Liver (tissue), 8 donors: ENCODE measurements at regions not wholly inside any gene's neighbourhood (a gene's known extent, or its start where the extent isn't known, plus 50 kb on each side); places are given as distances from the start of the nearest gene placed in this dataset.

Source experiments
- DNase-seq: peaks from one replicate; pipeline ENCODE4 v3.0.0-alpha.2; 2017; ENCODE audit warnings: low spot score
- H3K27ac ChIP-seq, 2 donors: one replicate each; pipeline ENCODE4 v1.7.0; 2013; ENCODE audit warnings: inconsistent platforms in 2 of 2, low read length in 2 of 2, control low read depth in 1 of 2, low read depth in 1 of 2, mild to moderate bottlenecking in 1 of 2
- H3K27me3 ChIP-seq, 4 donors: one replicate each; pipeline versions ENCODE4 v1.6.1 to v1.7.0; 2013; ENCODE audit warnings: low read length in 3 of 4, inconsistent platforms in 1 of 4, mild to moderate bottlenecking in 1 of 4, moderate library complexity in 1 of 4; ENCODE audit not compliant: control insufficient read depth in 4 of 4, insufficient read depth in 4 of 4
- H3K36me3 ChIP-seq, 4 donors: one replicate each; pipeline versions ENCODE4 v1.6.1 to v1.7.0; 2013; ENCODE audit warnings: low read length in 3 of 4, mild to moderate bottlenecking in 3 of 4, low read depth in 1 of 4, moderate library complexity in 1 of 4; ENCODE audit not compliant: control insufficient read depth in 4 of 4, insufficient read depth in 3 of 4
- H3K4me1 ChIP-seq, 4 donors: one replicate each; pipeline versions ENCODE4 v1.6.1 to v1.7.0; 2013; ENCODE audit warnings: low read length in 3 of 4, mild to moderate bottlenecking in 3 of 4, moderate library complexity in 1 of 4; ENCODE audit not compliant: control insufficient read depth in 4 of 4, insufficient read depth in 4 of 4
- H3K4me3 ChIP-seq, 3 donors: one replicate each; pipeline versions ENCODE4 v1.6.1 to v1.7.0; 2013; ENCODE audit warnings: low read length in 3 of 3, control low read depth in 1 of 3, low read depth in 1 of 3, mild to moderate bottlenecking in 1 of 3
- H3K9ac ChIP-seq, 2 donors: one replicate each; pipeline ENCODE4 v1.7.0; 2013; ENCODE audit warnings: low read length in 2 of 2, mild to moderate bottlenecking in 2 of 2, moderate library complexity in 2 of 2, control low read depth in 1 of 2, low read depth in 1 of 2
- H3K9me3 ChIP-seq, 4 donors: one replicate each; pipeline versions ENCODE4 v1.6.1 to v1.7.0; 2013; ENCODE audit warnings: low read length in 3 of 4; ENCODE audit not compliant: control insufficient read depth in 4 of 4
- EGR1 ChIP-seq, 2 donors: IDR thresholded peaks; 2 replicates each; pipeline ENCODE4 v1.6.1; 2016 to 2018; ENCODE audit warnings: antibody characterized with exemption in 2 of 2, low read depth in 2 of 2
- FOXA1 ChIP-seq: IDR thresholded peaks from 2 replicates; pipeline ENCODE4 v1.6.1; 2016; ENCODE audit warnings: antibody characterized with exemption
- FOXA2 ChIP-seq: IDR thresholded peaks from 2 replicates; pipeline ENCODE4 v1.6.1; 2016; ENCODE audit warnings: antibody characterized with exemption
- JUND ChIP-seq, 2 donors: IDR thresholded peaks; 2 replicates each; pipeline ENCODE4 v1.6.1; 2016; ENCODE audit warnings: antibody characterized with exemption in 2 of 2
- NR2F2 ChIP-seq: IDR thresholded peaks from 2 replicates; pipeline ENCODE4 v1.6.1; 2016; ENCODE audit warnings: antibody characterized with exemption
- RAD21 ChIP-seq, 2 donors: IDR thresholded peaks; 2 replicates each; pipeline ENCODE4 v1.6.1; 2016; ENCODE audit warnings: antibody characterized with exemption in 2 of 2, mild to moderate bottlenecking in 2 of 2
- RXRA ChIP-seq, 2 donors: IDR thresholded peaks; 2 replicates each; pipeline ENCODE4 v1.6.1; 2017 to 2018; ENCODE audit warnings: antibody characterized with exemption in 2 of 2, mild to moderate bottlenecking in 1 of 2
- SP1 ChIP-seq: IDR thresholded peaks from 2 replicates; pipeline ENCODE4 v1.6.1; 2018; ENCODE audit warnings: antibody characterized with exemption, mild to moderate bottlenecking
- TAF1 ChIP-seq: conservative IDR thresholded peaks from 2 replicates; pipeline ENCODE4 v1.6.1; 2016; ENCODE audit warnings: antibody characterized with exemption, mild to moderate bottlenecking
- WGBS: extraction: QIAGEN DNeasy Blood & Tissue Kit; methylation state at CpG from one replicate; pipeline ENCODE4 v1.1.7; 2013; 5-methylcytosine and 5-hydroxymethylcytosine counted together
- TF ChIP-seq, protein P1 (sequence below): IDR thresholded peaks from 2 replicates; pipeline ENCODE4 v1.6.1; 2016; ENCODE audit warnings: antibody characterized with exemption, mild to moderate bottlenecking
- TF ChIP-seq, protein P2 (sequence below): IDR thresholded peaks from 2 replicates; pipeline ENCODE4 v1.6.1; 2016; ENCODE audit warnings: antibody characterized with exemption
- TF ChIP-seq, protein P3 (sequence below): fragments of 150-350 bp; IDR thresholded peaks from 2 replicates; pipeline ENCODE4 v1.5.1; 2017; ENCODE audit warnings: improper control_type of control experiment, low read depth, low read length; ENCODE audit not compliant: missing input control
- TF ChIP-seq, protein P4 (sequence below): IDR thresholded peaks from 2 replicates; pipeline ENCODE4 v1.6.1; 2016; ENCODE audit warnings: antibody characterized with exemption
- TF ChIP-seq, protein P5 (sequence below): IDR thresholded peaks from 2 replicates; pipeline ENCODE4 v1.6.1; 2016; ENCODE audit warnings: antibody characterized with exemption
- donor health status: healthy.
- donor health status: healthy.
- donor health status: healthy.
- donor health status: healthy.
- donor health status: healthy.

DNA sequence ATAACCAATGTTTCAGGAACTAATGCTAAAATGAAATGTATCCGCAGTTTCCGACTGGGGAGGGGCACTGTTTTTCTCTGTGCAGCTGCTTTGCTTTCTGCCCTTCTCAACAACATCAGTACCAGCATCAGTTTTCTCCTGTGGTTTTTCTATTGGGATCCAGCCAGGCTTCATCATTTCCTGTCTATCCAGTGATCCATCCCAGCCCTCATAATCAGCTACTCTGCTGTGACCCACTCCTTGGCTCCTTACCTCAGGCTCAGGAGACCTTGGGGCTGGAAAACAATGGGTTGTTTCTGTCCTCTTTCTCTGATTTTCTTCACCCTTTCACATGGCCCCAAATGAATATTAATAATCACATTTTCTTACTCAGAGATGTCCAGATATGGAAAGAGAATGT is 222.2 kb upstream of the DKK2 start:
- no peaks in the 10 kb centered on the region for H3K4me1 ChIP-seq
- DNase-seq, result no peak
- H3K9ac ChIP-seq, result no peak overlapping the region
- no peaks in the 10 kb centered on the region for H3K36me3 ChIP-seq
- 85% methylated on average over 2 of the region's 2 CpGs for WGBS
- H3K9me3 ChIP-seq, result no peaks in the 10 kb centered on the region
- H3K4me3 ChIP-seq, result no peak overlapping the region
- H3K27ac ChIP-seq, result no peak overlapping the region
- TF ChIP-seq SP1, result no peak
- TF ChIP-seq, protein P1, sequence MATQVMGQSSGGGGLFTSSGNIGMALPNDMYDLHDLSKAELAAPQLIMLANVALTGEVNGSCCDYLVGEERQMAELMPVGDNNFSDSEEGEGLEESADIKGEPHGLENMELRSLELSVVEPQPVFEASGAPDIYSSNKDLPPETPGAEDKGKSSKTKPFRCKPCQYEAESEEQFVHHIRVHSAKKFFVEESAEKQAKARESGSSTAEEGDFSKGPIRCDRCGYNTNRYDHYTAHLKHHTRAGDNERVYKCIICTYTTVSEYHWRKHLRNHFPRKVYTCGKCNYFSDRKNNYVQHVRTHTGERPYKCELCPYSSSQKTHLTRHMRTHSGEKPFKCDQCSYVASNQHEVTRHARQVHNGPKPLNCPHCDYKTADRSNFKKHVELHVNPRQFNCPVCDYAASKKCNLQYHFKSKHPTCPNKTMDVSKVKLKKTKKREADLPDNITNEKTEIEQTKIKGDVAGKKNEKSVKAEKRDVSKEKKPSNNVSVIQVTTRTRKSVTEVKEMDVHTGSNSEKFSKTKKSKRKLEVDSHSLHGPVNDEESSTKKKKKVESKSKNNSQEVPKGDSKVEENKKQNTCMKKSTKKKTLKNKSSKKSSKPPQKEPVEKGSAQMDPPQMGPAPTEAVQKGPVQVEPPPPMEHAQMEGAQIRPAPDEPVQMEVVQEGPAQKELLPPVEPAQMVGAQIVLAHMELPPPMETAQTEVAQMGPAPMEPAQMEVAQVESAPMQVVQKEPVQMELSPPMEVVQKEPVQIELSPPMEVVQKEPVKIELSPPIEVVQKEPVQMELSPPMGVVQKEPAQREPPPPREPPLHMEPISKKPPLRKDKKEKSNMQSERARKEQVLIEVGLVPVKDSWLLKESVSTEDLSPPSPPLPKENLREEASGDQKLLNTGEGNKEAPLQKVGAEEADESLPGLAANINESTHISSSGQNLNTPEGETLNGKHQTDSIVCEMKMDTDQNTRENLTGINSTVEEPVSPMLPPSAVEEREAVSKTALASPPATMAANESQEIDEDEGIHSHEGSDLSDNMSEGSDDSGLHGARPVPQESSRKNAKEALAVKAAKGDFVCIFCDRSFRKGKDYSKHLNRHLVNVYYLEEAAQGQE, result no peak
- no peak for TF ChIP-seq TAF1
- no peak for TF ChIP-seq EGR1 (IDR thresholded peaks at IDR 0.05; ENCODE audit: low read depth in 2 of 2)
- peaks cover 0 to 6% (median 0%) of the 10 kb centered on the region in 4 donors for H3K27me3 ChIP-seq

DNA sequence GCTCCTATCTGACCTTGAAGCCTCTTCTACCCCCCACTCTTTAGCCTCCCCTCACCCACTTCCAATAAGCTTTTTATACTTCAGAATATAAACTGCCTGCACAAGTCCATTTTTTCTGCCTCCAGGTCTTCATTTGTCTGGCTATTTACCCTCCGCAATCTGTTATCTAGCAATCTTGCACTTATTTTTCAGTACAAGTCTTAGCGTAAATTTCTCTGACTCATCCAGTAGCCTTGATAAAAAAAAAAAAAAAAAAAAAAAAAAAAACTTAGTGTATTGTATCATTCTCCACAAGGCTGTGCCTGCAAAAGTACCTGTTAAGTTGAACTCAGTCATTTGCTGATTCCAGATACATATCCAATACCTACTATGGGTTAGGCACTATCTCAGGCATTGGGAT is 219.5 kb upstream of the DKK2 start:
- Histone ChIP-seq H3K4me3 (no peak overlapping the region), H3K27me3 (peaks cover 0 to 2% (median 0%) of the 10 kb centered on the region in 4 donors), H3K9me3 (no peaks in the 10 kb centered on the region), H3K27ac (no peak overlapping the region), H3K36me3 (no peaks in the 10 kb centered on the region), H3K4me1 (no peaks in the 10 kb centered on the region), H3K9ac (no peak overlapping the region)
- no peak for DNase-seq
- 83% methylated on average over 2 of the region's 2 CpGs for WGBS
- TF ChIP-seq, protein P2, sequence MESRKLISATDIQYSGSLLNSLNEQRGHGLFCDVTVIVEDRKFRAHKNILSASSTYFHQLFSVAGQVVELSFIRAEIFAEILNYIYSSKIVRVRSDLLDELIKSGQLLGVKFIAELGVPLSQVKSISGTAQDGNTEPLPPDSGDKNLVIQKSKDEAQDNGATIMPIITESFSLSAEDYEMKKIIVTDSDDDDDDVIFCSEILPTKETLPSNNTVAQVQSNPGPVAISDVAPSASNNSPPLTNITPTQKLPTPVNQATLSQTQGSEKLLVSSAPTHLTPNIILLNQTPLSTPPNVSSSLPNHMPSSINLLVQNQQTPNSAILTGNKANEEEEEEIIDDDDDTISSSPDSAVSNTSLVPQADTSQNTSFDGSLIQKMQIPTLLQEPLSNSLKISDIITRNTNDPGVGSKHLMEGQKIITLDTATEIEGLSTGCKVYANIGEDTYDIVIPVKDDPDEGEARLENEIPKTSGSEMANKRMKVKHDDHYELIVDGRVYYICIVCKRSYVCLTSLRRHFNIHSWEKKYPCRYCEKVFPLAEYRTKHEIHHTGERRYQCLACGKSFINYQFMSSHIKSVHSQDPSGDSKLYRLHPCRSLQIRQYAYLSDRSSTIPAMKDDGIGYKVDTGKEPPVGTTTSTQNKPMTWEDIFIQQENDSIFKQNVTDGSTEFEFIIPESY, result no peak
- TF ChIP-seq NR2F2 (no peak), RAD21 (IDR thresholded peaks at IDR 0.05) (no peak), FOXA2 (no peak), FOXA1 (no peak)
- TF ChIP-seq, protein P3, sequence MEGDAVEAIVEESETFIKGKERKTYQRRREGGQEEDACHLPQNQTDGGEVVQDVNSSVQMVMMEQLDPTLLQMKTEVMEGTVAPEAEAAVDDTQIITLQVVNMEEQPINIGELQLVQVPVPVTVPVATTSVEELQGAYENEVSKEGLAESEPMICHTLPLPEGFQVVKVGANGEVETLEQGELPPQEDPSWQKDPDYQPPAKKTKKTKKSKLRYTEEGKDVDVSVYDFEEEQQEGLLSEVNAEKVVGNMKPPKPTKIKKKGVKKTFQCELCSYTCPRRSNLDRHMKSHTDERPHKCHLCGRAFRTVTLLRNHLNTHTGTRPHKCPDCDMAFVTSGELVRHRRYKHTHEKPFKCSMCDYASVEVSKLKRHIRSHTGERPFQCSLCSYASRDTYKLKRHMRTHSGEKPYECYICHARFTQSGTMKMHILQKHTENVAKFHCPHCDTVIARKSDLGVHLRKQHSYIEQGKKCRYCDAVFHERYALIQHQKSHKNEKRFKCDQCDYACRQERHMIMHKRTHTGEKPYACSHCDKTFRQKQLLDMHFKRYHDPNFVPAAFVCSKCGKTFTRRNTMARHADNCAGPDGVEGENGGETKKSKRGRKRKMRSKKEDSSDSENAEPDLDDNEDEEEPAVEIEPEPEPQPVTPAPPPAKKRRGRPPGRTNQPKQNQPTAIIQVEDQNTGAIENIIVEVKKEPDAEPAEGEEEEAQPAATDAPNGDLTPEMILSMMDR, result no peak

DNA sequence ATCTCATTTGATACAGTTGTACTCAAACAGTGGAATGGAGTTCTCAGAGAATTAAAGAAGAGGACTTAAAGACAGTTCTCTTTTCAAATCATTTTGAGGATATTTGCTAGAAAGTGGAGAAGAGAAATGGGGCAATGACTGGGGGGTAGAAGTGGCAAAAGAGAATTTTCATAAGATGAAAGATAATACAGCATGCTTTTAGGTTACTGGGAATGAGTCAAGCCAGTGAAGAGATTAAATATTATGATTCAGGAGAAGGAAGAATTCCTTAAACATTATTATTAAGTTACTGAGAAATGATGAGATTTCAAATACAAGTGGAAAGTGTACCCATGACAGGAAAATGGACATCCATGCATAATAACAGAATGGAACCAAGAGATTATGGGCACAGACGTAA is 219.0 kb upstream of the DKK2 start:
- H3K4me3 ChIP-seq, result no peak overlapping the region

More for the DNA sequence above, 219.0 kb upstream of the DKK2 start:
- Histone ChIP-seq H3K27ac (no peak overlapping the region), H3K36me3 (no peaks in the 10 kb centered on the region), H3K27me3 (peaks cover 0 to 2% (median 0%) of the 10 kb centered on the region in 4 donors), H3K4me1 (no peaks in the 10 kb centered on the region), H3K9me3 (no peaks in the 10 kb centered on the region), H3K9ac (no peak overlapping the region)
- WGBS, result 74% methylated on average over 1 of the region's 1 CpG
- no peak for DNase-seq
- TF ChIP-seq SP1, result no peak
- no peak for TF ChIP-seq RXRA (IDR thresholded peaks at IDR 0.05)
- TF ChIP-seq FOXA1, result no peak
- no peak for TF ChIP-seq TAF1
- no peak for TF ChIP-seq JUND (IDR thresholded peaks at IDR 0.05)
- TF ChIP-seq, protein P4, sequence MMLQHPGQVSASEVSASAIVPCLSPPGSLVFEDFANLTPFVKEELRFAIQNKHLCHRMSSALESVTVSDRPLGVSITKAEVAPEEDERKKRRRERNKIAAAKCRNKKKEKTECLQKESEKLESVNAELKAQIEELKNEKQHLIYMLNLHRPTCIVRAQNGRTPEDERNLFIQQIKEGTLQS, result no peak
- TF ChIP-seq, protein P5, sequence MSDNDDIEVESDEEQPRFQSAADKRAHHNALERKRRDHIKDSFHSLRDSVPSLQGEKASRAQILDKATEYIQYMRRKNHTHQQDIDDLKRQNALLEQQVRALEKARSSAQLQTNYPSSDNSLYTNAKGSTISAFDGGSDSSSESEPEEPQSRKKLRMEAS, result no peak
- TF ChIP-seq, protein P3, result no peak
- TF ChIP-seq FOXA2, result no peak
